ENCODE measurements at regions not wholly inside any gene's neighbourhood (a gene's known extent, or its start where the extent isn't known, plus 50 kb on each side); places are given as distances from the start of the nearest gene placed in this dataset.

DNA sequence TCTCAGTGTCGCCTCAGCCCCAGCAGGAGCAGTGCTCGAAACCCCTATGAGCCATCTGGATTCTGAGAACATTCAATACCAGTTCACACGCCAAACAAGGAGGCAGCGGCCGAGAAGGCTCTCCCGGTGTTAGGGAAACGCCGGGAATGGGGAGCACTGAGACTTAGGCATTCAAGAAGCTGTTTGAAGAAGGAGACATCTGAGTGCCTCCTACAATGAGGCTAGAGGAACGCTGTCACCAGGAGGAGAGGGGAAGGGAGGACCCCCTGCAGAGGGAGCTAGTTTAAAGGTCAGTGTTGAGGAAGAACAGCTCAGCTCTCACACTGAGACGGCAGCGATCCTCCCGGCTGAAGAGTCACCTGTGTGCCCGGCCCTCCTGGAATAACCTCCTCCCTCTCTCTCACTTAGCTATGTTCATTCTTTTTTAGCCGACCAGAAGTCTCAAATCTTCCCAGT is 69.9 kb downstream of the SERPINA3 start:
- DNase-seq: no peak

DNA sequence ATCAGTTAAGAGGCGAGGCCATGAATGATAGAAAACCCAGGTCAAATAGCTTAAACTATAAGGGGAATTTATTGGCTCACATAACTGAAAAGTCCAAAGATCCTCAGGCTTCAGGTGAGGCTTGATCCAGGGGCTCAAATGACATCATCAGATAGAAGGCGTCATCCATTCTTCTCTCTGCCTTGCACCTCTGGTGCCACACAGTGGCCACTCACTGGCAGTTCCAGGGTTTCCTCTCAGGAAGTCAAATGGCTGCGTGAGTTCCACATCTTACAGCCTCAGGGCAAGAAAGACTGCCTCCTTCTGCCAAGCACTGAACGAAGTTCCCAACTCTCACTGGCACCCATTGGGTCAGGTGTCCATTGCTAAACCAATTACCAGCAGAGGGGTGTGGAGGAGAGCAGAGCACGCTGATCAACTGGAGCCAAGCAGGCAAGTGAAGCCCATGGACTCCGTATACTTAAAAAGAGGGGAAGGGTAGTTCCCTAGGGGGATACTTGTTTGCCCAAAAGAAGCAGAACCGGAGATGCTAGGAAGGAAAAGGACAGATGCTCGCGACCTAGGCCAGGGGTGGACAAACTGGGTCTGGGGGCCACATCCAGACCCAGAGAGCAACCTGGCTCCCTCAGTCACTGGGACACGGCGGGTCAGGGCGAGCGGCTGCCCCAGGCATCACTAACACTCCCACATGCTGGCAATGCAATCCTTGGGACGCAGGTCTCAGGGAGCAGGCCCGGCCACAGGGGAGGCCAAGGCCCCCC is 69.3 kb downstream of the SERPINA3 start:
- no peak for DNase-seq

DNA sequence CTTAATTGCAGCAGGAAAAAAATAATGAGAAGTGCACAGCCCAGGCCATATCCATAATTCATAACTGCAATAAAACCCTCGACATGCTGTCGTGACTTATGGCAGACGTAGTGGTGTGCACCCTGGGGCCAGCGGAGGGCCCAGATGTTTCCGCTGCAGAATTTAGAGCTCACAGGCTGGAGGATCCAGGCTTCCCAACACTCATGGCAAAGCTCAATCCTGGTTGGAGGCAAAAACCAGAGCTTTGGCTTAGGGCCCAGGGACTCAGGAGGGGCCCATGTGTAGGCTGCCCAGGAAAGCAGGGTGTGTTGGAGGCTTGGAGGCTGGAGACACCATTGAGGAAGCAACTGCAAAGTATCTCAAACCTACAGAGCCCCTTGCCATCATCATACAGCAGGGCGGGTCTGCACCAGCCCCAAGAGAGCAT is 68.7 kb downstream of the SERPINA3 start:
- DNase-seq: no peak

- no peak for DNase-seq
Observed at GRCh38 chr14:94679937-94680861, 68.0 kb downstream of the SERPINA3 start.

DNA sequence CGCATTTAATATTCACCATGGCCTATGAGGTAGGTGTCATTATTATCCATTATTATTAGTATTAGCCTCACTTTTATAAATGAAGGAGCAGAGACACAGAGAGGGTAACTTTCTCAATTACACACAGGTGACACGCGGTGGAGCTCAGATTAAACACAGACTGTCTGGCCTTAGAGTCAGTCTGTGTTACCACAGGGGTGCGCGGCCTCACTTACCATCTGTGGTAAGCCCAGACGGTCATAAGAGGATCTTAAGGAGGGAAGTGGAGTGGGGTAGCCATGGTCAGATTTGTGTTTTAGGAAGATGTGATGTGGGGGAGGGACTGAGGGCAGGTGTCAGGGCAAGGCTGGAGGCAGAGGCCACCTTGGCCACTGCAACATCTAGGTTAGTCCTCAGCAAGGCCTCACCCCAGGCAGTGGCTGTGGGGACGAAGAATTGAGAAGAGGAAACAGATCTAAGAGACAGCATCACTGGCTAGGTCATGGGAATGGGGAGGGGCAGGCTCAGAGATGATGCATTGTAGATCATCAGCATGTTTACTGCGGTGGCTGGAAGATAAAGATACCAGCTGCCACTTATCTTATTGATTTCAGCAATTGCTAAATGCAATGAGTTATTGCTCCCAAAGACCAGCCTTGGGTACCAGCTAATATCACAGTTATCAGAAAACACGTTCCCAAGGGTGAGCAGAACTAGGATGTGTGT is 67.1 kb downstream of the SERPINA3 start:
- DNase-seq: no peak

- no peak for DNase-seq
Observed at GRCh38 chr14:94677747-94678146, 65.6 kb downstream of the SERPINA3 start.

- DNase-seq: no peak
Observed at GRCh38 chr14:94677213-94677612, 65.0 kb downstream of the SERPINA3 start.

DNA sequence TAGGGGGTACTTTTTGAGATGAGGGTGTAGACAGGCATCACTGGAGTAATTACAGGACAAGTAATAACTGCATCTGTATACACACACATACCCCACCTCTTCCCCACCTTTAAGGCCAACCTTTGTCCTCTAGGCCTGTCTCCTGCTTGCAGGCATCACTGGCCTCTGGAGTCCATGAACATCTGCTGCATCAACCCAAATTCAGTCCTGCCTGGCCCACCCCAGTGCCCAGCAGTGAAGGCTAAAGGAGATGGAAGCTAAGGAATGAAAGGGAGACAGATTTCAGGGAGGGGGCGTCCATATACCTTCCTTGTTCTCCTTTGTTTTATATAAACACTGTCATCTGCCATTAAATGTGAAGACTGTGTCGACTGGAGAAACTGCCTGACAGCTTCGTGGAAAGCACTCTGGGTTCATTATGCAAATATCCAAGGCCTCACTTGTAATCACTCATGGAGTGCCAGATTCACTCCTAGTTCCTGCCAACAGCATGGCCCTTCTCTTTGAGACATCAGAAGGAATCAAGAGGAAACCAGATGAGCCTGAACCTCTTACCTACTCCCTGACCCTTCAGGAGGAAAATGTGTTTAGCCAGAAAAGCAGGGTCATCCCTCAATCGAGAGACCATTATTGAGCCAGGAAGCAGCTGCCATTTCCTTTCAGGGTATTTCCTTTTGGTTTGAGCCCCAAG is 64.4 kb downstream of the SERPINA3 start:
- DNase-seq: no peak

DNA sequence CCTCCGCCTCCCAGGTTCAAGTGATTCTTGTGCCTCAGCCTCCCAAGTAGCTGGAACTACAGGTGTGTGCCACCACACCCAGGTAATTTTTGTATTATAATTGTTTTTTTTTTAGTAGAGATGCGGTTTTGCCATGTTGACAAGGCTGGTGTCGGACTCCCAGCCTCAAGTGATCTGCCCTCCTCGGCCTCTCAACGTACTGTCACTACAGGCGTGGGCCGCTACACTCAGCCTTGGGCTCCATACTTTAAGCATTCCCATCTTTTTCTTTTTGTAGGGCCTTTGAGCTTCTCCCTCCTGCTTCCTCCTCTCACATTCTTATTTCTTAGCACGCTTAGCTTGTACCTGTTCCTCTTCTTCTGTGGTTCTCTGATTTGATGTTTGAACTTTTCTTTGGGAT is 62.8 kb downstream of the SERPINA3 start:
- DNase-seq: no peak

- DNase-seq: no peak
Observed at GRCh38 chr14:94673781-94674231, 61.6 kb downstream of the SERPINA3 start.

Data from activated CD4-positive, alpha-beta T cell treated with anti-CD3 and anti-CD28 coated beads, Interleukin-2, amount 50 U/mL, for 4 hours (primary cell).